ENCODE measurements at regions not wholly inside any gene's neighbourhood (a gene's known extent, or its start where the extent isn't known, plus 50 kb on each side); places are given as distances from the start of the nearest gene placed in this dataset.

- TF ChIP-seq SIN3A (IDR thresholded peaks at IDR 0.05; ENCODE audit: borderline replicate concordance, insufficient read depth, low read length): no peak
- TF ChIP-seq, protein P1, sequence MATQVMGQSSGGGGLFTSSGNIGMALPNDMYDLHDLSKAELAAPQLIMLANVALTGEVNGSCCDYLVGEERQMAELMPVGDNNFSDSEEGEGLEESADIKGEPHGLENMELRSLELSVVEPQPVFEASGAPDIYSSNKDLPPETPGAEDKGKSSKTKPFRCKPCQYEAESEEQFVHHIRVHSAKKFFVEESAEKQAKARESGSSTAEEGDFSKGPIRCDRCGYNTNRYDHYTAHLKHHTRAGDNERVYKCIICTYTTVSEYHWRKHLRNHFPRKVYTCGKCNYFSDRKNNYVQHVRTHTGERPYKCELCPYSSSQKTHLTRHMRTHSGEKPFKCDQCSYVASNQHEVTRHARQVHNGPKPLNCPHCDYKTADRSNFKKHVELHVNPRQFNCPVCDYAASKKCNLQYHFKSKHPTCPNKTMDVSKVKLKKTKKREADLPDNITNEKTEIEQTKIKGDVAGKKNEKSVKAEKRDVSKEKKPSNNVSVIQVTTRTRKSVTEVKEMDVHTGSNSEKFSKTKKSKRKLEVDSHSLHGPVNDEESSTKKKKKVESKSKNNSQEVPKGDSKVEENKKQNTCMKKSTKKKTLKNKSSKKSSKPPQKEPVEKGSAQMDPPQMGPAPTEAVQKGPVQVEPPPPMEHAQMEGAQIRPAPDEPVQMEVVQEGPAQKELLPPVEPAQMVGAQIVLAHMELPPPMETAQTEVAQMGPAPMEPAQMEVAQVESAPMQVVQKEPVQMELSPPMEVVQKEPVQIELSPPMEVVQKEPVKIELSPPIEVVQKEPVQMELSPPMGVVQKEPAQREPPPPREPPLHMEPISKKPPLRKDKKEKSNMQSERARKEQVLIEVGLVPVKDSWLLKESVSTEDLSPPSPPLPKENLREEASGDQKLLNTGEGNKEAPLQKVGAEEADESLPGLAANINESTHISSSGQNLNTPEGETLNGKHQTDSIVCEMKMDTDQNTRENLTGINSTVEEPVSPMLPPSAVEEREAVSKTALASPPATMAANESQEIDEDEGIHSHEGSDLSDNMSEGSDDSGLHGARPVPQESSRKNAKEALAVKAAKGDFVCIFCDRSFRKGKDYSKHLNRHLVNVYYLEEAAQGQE (IDR thresholded peaks at IDR 0.05; ENCODE audit: insufficient read depth in 1 of 2, low read depth in 2 of 2, low read length in 2 of 2): no peak
These were observed 106.7 kb downstream of the RAP2A start for GRCh38 chr13:97540696-97541095.

Measured in PFSK-1 (cell line).